HUDEP-2 (cell line): ENCODE measurements at regions not wholly inside any gene's neighbourhood (a gene's known extent, or its start where the extent isn't known, plus 50 kb on each side); places are given as distances from the start of the nearest gene placed in this dataset.

Experiments
- DNase-seq, 76 experiments: peaks; one replicate each; lab custom pipeline; 2025; ENCODE audit not compliant: unreplicated experiment in 76 of 76; lab: John Stamatoyannopoulos, UW

- DNase-seq = no peak
Measured at GRCh38 chr7:88449410-88449809, 142.7 kb upstream of the STEAP4 start.

DNA sequence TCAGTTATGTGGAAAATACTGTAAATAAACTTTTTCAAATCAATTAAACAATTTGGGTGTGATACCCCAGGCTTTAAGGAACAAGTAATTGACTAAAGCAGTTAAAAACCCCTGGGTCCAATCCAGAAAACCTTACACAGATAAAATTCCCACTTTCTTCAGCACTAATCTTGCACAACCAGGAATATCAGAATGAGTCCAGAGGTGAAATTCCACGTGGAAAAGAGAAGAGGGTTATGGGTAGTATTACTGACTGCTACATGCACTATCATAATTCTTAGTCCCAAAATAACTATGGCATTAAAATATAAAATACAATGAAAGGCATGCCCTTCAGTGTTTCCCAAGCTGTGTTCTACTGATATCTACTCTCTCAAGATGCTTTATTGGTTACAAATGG, 135.7 kb upstream of the STEAP4 start:
- no peak for DNase-seq

- no peak for DNase-seq
Measured at GRCh38 chr7:88437132-88437531, 130.4 kb upstream of the STEAP4 start.

GRCh38 chr7:88432301-88432700, 125.6 kb upstream of the STEAP4 start:
- no peak for DNase-seq

DNA sequence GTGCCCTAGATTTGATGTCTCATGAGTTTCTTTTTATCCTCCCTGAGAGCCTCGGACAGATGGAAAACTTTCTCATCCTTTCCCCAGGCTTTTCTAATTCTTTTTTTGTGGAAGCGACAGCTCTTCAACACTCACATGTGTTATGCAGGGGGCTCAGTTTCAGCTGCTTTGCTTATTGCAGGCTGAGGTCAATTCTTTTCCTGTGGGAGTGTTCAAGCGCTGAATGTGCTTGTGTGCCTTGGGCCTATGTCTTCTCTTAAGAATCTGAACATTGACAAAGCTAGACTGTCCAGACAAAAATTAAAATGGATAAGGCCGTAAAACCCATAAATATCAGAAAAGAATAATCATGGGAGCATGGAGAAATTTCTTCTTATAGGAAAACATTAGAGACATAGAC, 125.2 kb upstream of the STEAP4 start:
- no peak for DNase-seq

- DNase-seq = no peak
Measured at GRCh38 chr7:88429382-88429781, 122.7 kb upstream of the STEAP4 start.

GRCh38 chr7:88402529-88402928, 95.8 kb upstream of the STEAP4 start:
- DNase-seq = no peak

DNA sequence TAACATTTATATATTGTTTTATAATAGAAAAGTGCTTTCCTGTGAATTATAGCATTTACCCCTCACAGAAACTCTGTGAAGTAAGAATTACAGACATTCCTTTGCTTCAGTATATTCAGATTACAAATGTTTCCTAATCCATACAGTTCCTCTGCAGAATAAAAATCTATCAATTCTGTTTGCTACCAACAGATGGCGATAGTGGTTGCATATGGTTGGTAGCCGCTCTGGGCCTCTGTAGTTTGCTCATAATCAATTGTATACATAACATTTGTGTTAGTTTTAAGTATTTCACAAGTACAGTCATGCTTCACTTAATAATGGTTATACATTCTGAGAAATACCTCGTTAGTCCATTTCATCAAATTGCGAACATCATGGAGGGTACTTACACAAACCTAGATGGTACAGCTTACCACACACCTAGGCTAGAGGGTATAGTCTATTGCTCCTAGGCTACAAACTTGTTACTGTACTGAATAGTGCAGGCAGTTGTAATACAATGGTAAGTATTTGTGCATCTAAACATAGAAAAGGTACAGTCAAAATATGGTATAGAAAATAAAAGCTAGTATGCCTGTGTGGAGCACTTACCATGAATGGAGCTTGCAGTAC, 94.4 kb upstream of the STEAP4 start:
- DNase-seq = peak in 14 of 76 experiments; percentile 0 to 38 (median 8)

- no peak for DNase-seq
Measured at GRCh38 chr7:88399696-88400240, 93.1 kb upstream of the STEAP4 start.

DNA sequence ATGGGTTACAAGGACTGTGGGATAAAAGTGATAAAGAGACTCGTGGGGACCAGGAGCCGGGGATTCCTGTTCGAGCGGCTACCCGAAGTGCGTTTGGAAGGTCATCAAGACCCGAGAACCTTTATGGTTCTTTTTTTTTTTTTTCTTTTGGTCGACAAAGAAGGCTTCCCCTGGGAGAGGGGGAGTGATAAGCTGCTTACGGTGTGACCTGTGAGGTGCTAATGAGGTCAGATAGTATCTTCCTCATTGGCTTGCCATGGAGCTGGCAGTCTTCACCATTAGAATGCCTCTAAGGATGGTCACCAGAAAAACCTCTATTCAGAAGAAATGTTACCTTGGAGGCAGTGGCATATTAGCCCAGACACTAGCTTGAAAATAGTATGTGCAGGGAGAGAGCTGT, 92.3 kb upstream of the STEAP4 start:
- no peak for DNase-seq

- no peak for DNase-seq
Measured at GRCh38 chr7:88398459-88398858, 91.8 kb upstream of the STEAP4 start.

DNA sequence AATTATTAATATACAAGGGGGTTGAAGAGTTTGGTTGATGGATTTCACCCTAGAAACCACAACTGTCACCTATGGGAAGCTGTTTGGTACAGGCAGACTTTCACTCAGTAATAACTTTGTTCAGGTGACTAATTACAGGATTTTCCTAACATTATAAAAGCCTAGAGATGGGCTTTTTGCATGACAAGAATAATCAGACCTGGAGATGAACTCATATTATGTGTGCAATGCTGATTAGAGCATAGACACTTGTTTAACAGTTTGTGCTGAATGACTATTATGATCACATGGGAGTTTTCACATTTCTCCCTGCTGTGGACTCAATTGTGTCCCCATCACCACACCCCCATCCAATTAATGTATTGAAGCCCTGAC, 90.2 kb upstream of the STEAP4 start:
- DNase-seq = no peak

DNA sequence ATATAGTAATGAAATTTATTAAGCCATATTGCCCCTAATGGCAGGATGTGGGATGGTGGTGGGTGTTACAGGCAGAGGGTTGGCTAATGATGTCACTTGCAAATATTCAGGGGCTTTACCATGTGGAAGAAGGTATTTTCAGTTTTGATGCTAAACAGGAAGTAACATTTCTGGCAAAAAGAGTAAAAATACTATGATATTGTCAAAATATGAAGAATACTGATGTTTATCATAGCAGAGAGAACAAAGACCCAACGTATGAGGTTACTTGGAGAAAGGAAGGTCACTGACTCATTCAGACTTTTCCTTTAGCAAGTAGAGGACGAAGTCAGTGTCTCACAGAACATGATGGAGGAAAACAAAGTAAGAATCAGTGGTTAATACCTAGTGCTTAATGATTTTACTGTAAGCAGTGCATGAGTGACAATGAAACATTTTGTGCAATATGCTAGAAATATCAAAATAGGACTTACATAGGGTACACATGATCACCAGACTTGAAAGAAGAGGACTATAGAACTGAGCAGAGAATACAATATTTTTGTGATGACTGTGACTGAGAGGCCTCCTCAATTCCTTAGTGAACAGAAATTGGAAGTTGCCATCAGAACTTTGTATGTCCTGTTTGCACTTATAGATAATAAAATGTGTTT, 89.7 kb upstream of the STEAP4 start:
- no peak for DNase-seq

DNA sequence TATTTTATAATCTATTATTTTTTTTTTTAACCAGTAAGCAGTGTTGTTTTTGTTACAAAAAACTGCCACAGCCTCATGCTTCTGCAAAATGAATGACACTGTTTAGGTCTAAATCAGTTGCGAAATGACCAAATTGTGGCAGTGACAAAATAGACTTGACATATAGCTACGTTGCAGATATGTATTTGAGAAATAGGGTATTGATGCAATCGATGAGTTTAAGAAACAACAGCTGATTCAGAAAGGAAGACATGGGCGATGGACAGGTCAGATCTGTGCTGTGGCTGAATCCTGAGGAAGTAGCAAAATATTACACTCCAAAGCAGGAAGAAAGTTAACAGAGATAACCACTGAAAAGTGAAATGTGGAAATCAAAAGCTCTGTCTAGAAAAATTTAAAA, 89.0 kb upstream of the STEAP4 start:
- DNase-seq = no peak

- no peak for DNase-seq
Measured at GRCh38 chr7:88391247-88391646, 84.6 kb upstream of the STEAP4 start.

DNA sequence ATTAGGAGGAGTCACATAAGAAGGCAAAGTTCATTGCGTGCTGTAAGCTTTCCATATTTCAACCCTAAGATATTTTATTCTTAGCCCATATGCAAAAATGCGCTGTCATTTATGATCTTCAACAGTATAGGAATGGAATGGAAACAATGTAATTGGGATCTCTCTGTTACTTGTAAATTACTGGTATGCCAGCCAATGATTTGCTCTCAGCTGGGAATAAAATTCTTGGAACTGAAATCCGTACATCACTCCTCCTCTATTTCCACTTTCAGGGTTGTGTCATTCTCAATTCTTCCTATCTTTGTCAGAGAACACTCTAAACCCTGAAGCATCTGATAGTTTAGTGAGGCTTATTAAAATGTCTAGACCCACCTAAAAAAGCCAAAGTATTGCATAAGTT, 80.7 kb upstream of the STEAP4 start:
- no peak for DNase-seq

GRCh38 chr7:88386665-88387156, 80.0 kb upstream of the STEAP4 start:
- no peak for DNase-seq

DNA sequence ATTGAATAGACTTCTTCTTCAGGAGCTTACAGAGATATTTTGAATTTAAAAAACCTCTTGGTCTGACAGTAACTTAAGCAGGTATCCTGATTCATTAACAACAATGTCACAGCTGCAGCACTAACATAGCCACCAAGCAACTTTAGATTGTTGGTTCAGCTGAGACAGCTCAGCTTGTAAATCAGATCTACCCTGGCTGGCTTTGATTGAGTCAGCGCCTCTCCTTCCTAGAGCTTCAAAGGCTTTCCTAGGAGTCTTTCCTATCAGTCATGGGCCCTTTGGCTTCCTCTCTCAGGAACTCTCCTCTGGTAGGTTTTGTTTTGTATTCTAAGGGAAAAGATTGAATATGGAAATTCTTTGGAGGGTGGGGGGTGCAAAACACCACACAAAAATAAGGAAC, 70.7 kb upstream of the STEAP4 start:
- DNase-seq = no peak

DNA sequence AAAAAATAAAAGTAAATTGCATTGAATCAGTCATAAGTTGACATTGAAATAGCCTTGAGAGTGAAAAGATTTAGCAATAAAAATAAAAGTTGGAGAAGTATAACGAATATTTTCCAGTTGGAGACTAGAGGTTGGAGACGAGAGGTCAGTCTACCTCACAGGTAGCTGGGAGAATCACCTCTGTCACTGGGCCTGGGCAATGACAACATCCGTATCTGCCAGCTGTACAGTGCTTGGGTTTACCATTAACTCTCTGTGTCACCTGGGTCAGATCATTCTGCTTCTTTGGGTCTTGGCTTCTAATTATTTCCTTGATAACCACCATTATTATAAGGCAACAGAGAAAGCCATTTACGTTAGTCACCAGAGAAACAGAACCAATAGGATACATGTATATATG, 62.0 kb upstream of the STEAP4 start:
- no peak for DNase-seq

GRCh38 chr7:88366845-88367244, 60.2 kb upstream of the STEAP4 start:
- DNase-seq = no peak

GRCh38 chr7:88363869-88364268, 57.2 kb upstream of the STEAP4 start:
- no peak for DNase-seq

DNA sequence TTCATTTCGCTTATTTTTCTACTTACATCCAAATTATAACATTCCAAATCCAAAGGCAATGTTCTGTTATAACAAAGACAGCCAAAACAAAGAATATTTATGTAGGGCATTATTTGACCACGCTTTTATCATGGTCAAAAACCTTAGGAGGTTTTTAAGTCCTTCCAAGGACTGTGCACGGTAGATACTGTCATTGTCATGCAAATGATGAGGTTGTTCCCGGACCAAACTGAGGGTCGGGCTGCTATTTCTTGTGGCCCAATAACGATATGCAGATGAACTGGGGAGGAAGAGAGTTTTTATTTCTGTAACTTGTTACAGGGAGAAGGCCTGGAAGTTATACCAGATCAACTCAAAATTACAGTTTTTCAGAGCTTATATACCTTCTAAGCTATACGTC, 56.6 kb upstream of the STEAP4 start:
- no peak for DNase-seq
